GM12873 (cell line): ENCODE measurements at regions not wholly inside any gene's neighbourhood (a gene's known extent, or its start where the extent isn't known, plus 50 kb on each side); places are given as distances from the start of the nearest gene placed in this dataset.

Experiments used
- CTCF ChIP-seq: IDR thresholded peaks from 2 replicates; pipeline ENCODE4 v1.5.1; 2012; ENCODE audit warnings: low read depth, mild to moderate bottlenecking, moderate library complexity, low read length, control low read depth; ENCODE audit not compliant: insufficient read depth; ENCODE audit errors: missing control alignments

GRCh38 chr6:140051521-140052512 is 677.4 kb upstream of the CITED2 start:
- no peak for TF ChIP-seq CTCF

- TF ChIP-seq CTCF = no peak
Observed at GRCh38 chr6:140050101-140050995, 675.9 kb upstream of the CITED2 start.

GRCh38 chr6:140049251-140049650 is 674.8 kb upstream of the CITED2 start:
- TF ChIP-seq CTCF = no peak

GRCh38 chr6:140048202-140048790 is 673.8 kb upstream of the CITED2 start:
- no peak for TF ChIP-seq CTCF

- no peak for TF ChIP-seq CTCF
Observed at GRCh38 chr6:140047321-140047720, 672.9 kb upstream of the CITED2 start.

- no peak for TF ChIP-seq CTCF
Observed at GRCh38 chr6:140046016-140046632, 671.7 kb upstream of the CITED2 start.

- TF ChIP-seq CTCF = no peak
Observed at GRCh38 chr6:140045116-140045515, 670.7 kb upstream of the CITED2 start.
